Colonic mucosa (tissue), 4 donors: ENCODE measurements at regions not wholly inside any gene's neighbourhood (a gene's known extent, or its start where the extent isn't known, plus 50 kb on each side); places are given as distances from the start of the nearest gene placed in this dataset.

Experiments
- DNase-seq: peaks from one replicate; pipeline ENCODE4 v3.0.0-alpha.2; 2020
- H3K27ac ChIP-seq: fragments of 200-600 bp; one replicate; pipeline ENCODE4 v1.8.0; 2021
- H3K27me3 ChIP-seq: fragments of 200-600 bp; one replicate; pipeline ENCODE4 v1.8.0; 2021
- H3K36me3 ChIP-seq: fragments of 200-600 bp; one replicate; pipeline ENCODE4 v1.8.0; 2021
- H3K4me1 ChIP-seq: fragments of 200-600 bp; one replicate; pipeline ENCODE4 v1.8.0; 2021; ENCODE audit warnings: mild to moderate bottlenecking
- H3K4me3 ChIP-seq: fragments of 200-600 bp; one replicate; pipeline ENCODE4 v1.8.0; 2021
- H3K9ac ChIP-seq, 2 donors: one replicate each; pipeline ENCODE4 v1.7.0; 2013; ENCODE audit warnings: control low read depth in 2 of 2, low read depth in 2 of 2, low read length in 2 of 2
- H3K9me3 ChIP-seq: fragments of 200-600 bp; one replicate; pipeline ENCODE4 v1.8.0; 2021
- CTCF ChIP-seq: fragments of 200-600 bp; IDR thresholded peaks from one replicate; pipeline ENCODE4 v1.8.0; 2022; ENCODE audit warnings: antibody characterized with exemption, mild to moderate bottlenecking
- intact Hi-C: fragments of 100-400 bp; cut with DNase I; formaldehyde crosslinking; loops from one replicate; pipeline ENCODE4 v1.14.1; 2022
- donor health status: healthy.
- donor health status: DM: no; HTN: no; CAD: no.
- donor health status: DM: no; HTN: no; CAD: no.

- no peak for TF ChIP-seq CTCF
- DNase-seq: no peak
- intact Hi-C loops: no loop called here
- H3K4me1 ChIP-seq: no peaks in the 10 kb centered on the region
- H3K36me3 ChIP-seq: no peaks in the 10 kb centered on the region
- no peaks in the 10 kb centered on the region for H3K27me3 ChIP-seq
- no peak overlapping the region for H3K4me3 ChIP-seq
- no peak overlapping the region for H3K27ac ChIP-seq
- H3K9ac ChIP-seq: no peak overlapping the region
- H3K9me3 ChIP-seq: no peaks in the 10 kb centered on the region
Observed at GRCh38 chr15:98167722-98168268, 207.3 kb downstream of the ARRDC4 start.

DNA sequence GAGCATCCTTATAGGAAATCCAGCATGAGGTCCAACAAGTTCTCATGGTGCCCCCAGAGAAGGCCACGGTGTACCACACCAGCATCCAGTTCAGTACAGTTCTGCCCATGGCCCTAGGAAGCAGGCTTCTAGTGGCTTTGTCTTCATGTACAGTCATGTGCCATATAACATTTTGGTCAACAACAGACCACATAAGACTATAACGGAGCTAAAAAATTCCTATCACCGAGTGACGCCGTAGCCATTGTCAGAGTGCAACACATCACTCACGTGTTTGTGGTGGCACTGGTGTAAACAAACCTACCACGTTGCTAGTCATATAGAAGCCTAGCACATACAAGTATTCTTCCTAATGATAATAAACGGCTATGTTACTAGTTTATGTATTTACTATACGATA lies 209.0 kb downstream of the ARRDC4 start:
- Histone ChIP-seq H3K9ac (no peak overlapping the region), H3K4me3 (no peak overlapping the region), H3K27me3 (no peaks in the 10 kb centered on the region), H3K36me3 (no peaks in the 10 kb centered on the region), H3K27ac (no peak overlapping the region), H3K4me1 (no peaks in the 10 kb centered on the region), H3K9me3 (no peaks in the 10 kb centered on the region)
- no peak for TF ChIP-seq CTCF
- DNase-seq: no peak
- intact Hi-C loops: no loop called here

DNA sequence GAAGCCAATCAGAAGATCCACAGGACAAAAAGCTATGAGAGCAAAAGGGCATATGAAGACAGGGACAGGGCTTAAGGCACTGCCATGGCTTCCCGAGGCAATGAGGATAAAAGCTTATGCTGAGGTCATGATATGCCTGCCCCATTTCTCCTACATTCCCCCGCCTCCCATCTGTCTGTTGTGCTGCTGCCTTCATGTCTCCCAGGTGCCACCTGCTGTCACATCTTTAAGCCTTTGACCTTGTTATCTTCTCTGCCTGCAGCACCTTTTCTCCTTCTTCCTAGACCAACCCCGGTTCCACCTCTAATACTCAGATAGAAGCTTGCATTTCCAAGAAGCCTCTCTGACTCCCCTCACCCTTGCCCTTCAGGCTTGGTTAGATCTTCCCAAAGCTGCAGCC lies 213.8 kb downstream of the ARRDC4 start:
- no peak for DNase-seq
- no peak overlapping the region for H3K9ac ChIP-seq
- TF ChIP-seq CTCF: no peak

GRCh38 chr15:98174841-98175240 lies 214.3 kb downstream of the ARRDC4 start:
- Histone ChIP-seq H3K27me3 (peaks cover 4% of the 10 kb centered on the region), H3K36me3 (no peaks in the 10 kb centered on the region), H3K27ac (no peak overlapping the region), H3K4me3 (no peak overlapping the region), H3K9me3 (no peaks in the 10 kb centered on the region), H3K4me1 (no peaks in the 10 kb centered on the region), H3K9ac (no peak overlapping the region)
- no peak for TF ChIP-seq CTCF
- no peak for DNase-seq
- intact Hi-C loops: loop anchor here (5.0 kb wide), 1 partner anchor 268 kb away; no protein-coding TSS in a partner anchor

More for the DNA sequence above, 213.8 kb downstream of the ARRDC4 start:
- Histone ChIP-seq H3K27ac (no peak overlapping the region), H3K36me3 (no peaks in the 10 kb centered on the region), H3K9me3 (no peaks in the 10 kb centered on the region), H3K27me3 (peaks cover 4% of the 10 kb centered on the region), H3K4me3 (no peak overlapping the region), H3K4me1 (no peaks in the 10 kb centered on the region)
- intact Hi-C loops: no loop called here

- Histone ChIP-seq H3K9me3 (no peaks in the 10 kb centered on the region), H3K27me3 (peaks cover 4% of the 10 kb centered on the region), H3K9ac (no peak overlapping the region), H3K4me3 (no peak overlapping the region), H3K36me3 (no peaks in the 10 kb centered on the region), H3K4me1 (no peaks in the 10 kb centered on the region), H3K27ac (no peak overlapping the region)
- DNase-seq: peak; percentile 35
- intact Hi-C loops: loop anchor here (5.0 kb wide), 1 partner anchor 271 kb away; no protein-coding TSS in a partner anchor
- peak; percentile 67 for TF ChIP-seq CTCF
Observed at GRCh38 chr15:98177966-98178592, 217.6 kb downstream of the ARRDC4 start.
